ENCODE measurements at regions not wholly inside any gene's neighbourhood (a gene's known extent, or its start where the extent isn't known, plus 50 kb on each side); places are given as distances from the start of the nearest gene placed in this dataset.

DNA sequence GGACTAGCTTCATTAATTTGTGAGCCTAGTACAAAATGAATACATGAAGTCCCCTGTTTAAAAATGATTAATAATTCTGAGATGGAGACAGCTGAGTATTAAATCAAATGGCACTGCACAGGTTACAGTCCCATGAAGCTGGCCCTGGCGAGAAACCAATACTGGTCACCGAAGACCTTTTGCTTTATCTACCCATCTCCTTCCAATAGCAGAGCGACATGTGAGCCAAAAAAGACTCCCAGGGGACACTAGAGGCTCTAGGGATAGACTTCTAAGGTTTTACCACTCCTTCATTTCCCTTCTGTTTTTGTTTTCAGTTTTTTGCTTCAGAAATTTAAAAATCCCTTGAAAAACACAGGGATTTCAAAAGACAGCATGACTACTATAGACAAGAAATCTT lies 97.0 kb upstream of the CCSER1 start:
- H3K4me1 Mint-ChIP-seq (ENCODE audit: low read depth, unreplicated experiment): no peaks in the 10 kb centered on the region
- Histone ChIP-seq H3K79me2 (ENCODE audit: insufficient read depth, low read length) (no peaks in the 10 kb centered on the region), H3K27me3 (ENCODE audit: insufficient read depth, low read length) (no peaks in the 10 kb centered on the region), H3K9ac (ENCODE audit: low read length) (no peak overlapping the region), H2AFZ (ENCODE audit: low read depth, low read length) (no peak overlapping the region), H3K4me2 (ENCODE audit: low read length) (no peak overlapping the region), H3K4me3 (ENCODE audit: insufficient read depth, low read depth, low read length) (no peak overlapping the region), H3K9me3 (ENCODE audit: insufficient read depth, low read depth, low read length) (no peaks in the 10 kb centered on the region), H4K20me1 (ENCODE audit: insufficient read depth, low read length) (no peaks in the 10 kb centered on the region), H3K36me3 (ENCODE audit: insufficient read depth, low read length) (no peaks in the 10 kb centered on the region), H3K27ac (ENCODE audit: low read depth, low read length) (no peak overlapping the region), H3K4me1 (ENCODE audit: insufficient read depth, low read length) (no peaks in the 10 kb centered on the region)
- H3K4me3 Mint-ChIP-seq (ENCODE audit: unreplicated experiment): no peak overlapping the region
- no peak for DNase-seq (ENCODE audit: low read depth)
- H3K9me3 Mint-ChIP-seq (ENCODE audit: unreplicated experiment): peaks cover 2% of the 10 kb centered on the region
- no peak for FAIRE-seq
- TF ChIP-seq, protein P1, sequence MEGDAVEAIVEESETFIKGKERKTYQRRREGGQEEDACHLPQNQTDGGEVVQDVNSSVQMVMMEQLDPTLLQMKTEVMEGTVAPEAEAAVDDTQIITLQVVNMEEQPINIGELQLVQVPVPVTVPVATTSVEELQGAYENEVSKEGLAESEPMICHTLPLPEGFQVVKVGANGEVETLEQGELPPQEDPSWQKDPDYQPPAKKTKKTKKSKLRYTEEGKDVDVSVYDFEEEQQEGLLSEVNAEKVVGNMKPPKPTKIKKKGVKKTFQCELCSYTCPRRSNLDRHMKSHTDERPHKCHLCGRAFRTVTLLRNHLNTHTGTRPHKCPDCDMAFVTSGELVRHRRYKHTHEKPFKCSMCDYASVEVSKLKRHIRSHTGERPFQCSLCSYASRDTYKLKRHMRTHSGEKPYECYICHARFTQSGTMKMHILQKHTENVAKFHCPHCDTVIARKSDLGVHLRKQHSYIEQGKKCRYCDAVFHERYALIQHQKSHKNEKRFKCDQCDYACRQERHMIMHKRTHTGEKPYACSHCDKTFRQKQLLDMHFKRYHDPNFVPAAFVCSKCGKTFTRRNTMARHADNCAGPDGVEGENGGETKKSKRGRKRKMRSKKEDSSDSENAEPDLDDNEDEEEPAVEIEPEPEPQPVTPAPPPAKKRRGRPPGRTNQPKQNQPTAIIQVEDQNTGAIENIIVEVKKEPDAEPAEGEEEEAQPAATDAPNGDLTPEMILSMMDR (IDR thresholded peaks at IDR 0.05; ENCODE audit: insufficient read depth, low read depth, low read length): no peak
- H3K27me3 Mint-ChIP-seq (ENCODE audit: low read depth, unreplicated experiment): no peaks in the 10 kb centered on the region
- H3K27ac Mint-ChIP-seq (ENCODE audit: unreplicated experiment): no peak overlapping the region
- H3K36me3 Mint-ChIP-seq (ENCODE audit: low read depth, unreplicated experiment): no peaks in the 10 kb centered on the region

- Histone ChIP-seq H3K9me3 (ENCODE audit: insufficient read depth, low read depth, low read length) (no peaks in the 10 kb centered on the region), H3K4me3 (ENCODE audit: insufficient read depth, low read depth, low read length) (no peak overlapping the region), H3K36me3 (ENCODE audit: insufficient read depth, low read length) (no peaks in the 10 kb centered on the region), H4K20me1 (ENCODE audit: insufficient read depth, low read length) (no peaks in the 10 kb centered on the region), H3K27me3 (ENCODE audit: insufficient read depth, low read length) (no peaks in the 10 kb centered on the region), H3K27ac (ENCODE audit: low read depth, low read length) (no peak overlapping the region), H2AFZ (ENCODE audit: low read depth, low read length) (no peak overlapping the region), H3K9ac (ENCODE audit: low read length) (no peak overlapping the region), H3K4me2 (ENCODE audit: low read length) (no peak overlapping the region), H3K4me1 (ENCODE audit: insufficient read depth, low read length) (no peaks in the 10 kb centered on the region), H3K79me2 (ENCODE audit: insufficient read depth, low read length) (no peaks in the 10 kb centered on the region)
- Mint-ChIP-seq H3K27me3 (ENCODE audit: low read depth, unreplicated experiment) (no peaks in the 10 kb centered on the region), H3K4me3 (ENCODE audit: unreplicated experiment) (no peak overlapping the region), H3K27ac (ENCODE audit: unreplicated experiment) (no peak overlapping the region), H3K36me3 (ENCODE audit: low read depth, unreplicated experiment) (no peaks in the 10 kb centered on the region), H3K4me1 (ENCODE audit: low read depth, unreplicated experiment) (no peaks in the 10 kb centered on the region), H3K9me3 (ENCODE audit: unreplicated experiment) (peaks cover 5% of the 10 kb centered on the region)
- DNase-seq (ENCODE audit: low read depth) (no peak), FAIRE-seq (no peak)
- no peak for TF ChIP-seq EZH2 (IDR thresholded peaks at IDR 0.05; ENCODE audit: insufficient read depth, low read length)
- TF ChIP-seq, protein P1 (IDR thresholded peaks at IDR 0.05; ENCODE audit: insufficient read depth, low read depth, low read length): no peak
Observed at GRCh38 chr4:90030953-90031352, 96.2 kb upstream of the CCSER1 start.

GRCh38 chr4:90039122-90039521 lies 88.1 kb upstream of the CCSER1 start:
- Mint-ChIP-seq H3K27me3 (ENCODE audit: low read depth, unreplicated experiment) (no peaks in the 10 kb centered on the region), H3K4me3 (ENCODE audit: unreplicated experiment) (no peak overlapping the region), H3K27ac (ENCODE audit: unreplicated experiment) (no peak overlapping the region), H3K36me3 (ENCODE audit: low read depth, unreplicated experiment) (no peaks in the 10 kb centered on the region), H3K9me3 (ENCODE audit: unreplicated experiment) (peaks cover 5% of the 10 kb centered on the region), H3K4me1 (ENCODE audit: low read depth, unreplicated experiment) (no peaks in the 10 kb centered on the region)
- H3K4me2 ChIP-seq (ENCODE audit: low read length): no peak overlapping the region
- H3K27me3 ChIP-seq (ENCODE audit: insufficient read depth, low read length): no peaks in the 10 kb centered on the region
- no peaks in the 10 kb centered on the region for H3K36me3 ChIP-seq (ENCODE audit: insufficient read depth, low read length)
- H3K27ac ChIP-seq (ENCODE audit: low read depth, low read length): no peak overlapping the region
- no peaks in the 10 kb centered on the region for H3K9me3 ChIP-seq (ENCODE audit: insufficient read depth, low read depth, low read length)
- H3K4me1 ChIP-seq (ENCODE audit: insufficient read depth, low read length): no peaks in the 10 kb centered on the region
- no peaks in the 10 kb centered on the region for H4K20me1 ChIP-seq (ENCODE audit: insufficient read depth, low read length)
- no peak overlapping the region for H3K4me3 ChIP-seq (ENCODE audit: insufficient read depth, low read depth, low read length)
- DNase-seq (ENCODE audit: low read depth): no peak
- FAIRE-seq: no peak
- H3K79me2 ChIP-seq (ENCODE audit: insufficient read depth, low read length): no peaks in the 10 kb centered on the region
- no peak for TF ChIP-seq EZH2 (IDR thresholded peaks at IDR 0.05; ENCODE audit: insufficient read depth, low read length)
- TF ChIP-seq, protein P1 (IDR thresholded peaks at IDR 0.05; ENCODE audit: insufficient read depth, low read depth, low read length): no peak
- no peak overlapping the region for H3K9ac ChIP-seq (ENCODE audit: low read length)
- no peak overlapping the region for H2AFZ ChIP-seq (ENCODE audit: low read depth, low read length)

All from astrocyte (in vitro differentiated cells and primary cell).